ENCODE measurements at regions not wholly inside any gene's neighbourhood (a gene's known extent, or its start where the extent isn't known, plus 50 kb on each side); places are given as distances from the start of the nearest gene placed in this dataset.
"Not testable (repeated sequence)": the region's sequence is repeated elsewhere in the genome, so short reads cannot be mapped to it uniquely, and the experiment has no call there.

GRCh38 chr12:25793196-25793595 lies 165.3 kb upstream of the RASSF8 start:
- no peak for DNase-seq (ENCODE audit: low read depth)

GRCh38 chr12:25794571-25794970 lies 163.9 kb upstream of the RASSF8 start:
- DNase-seq (ENCODE audit: low read depth), result no peak

GRCh38 chr12:25796523-25797000 lies 161.9 kb upstream of the RASSF8 start:
- DNase-seq (ENCODE audit: low read depth), result peak; percentile 58

- no peak for DNase-seq (ENCODE audit: low read depth)
Observed at GRCh38 chr12:25797386-25797785, 161.1 kb upstream of the RASSF8 start.

- no peak for DNase-seq (ENCODE audit: low read depth)
Observed at GRCh38 chr12:25797949-25798348, 160.5 kb upstream of the RASSF8 start.

- DNase-seq (ENCODE audit: low read depth), result no peak
Observed at GRCh38 chr12:25800101-25800500, 158.4 kb upstream of the RASSF8 start.

- no peak for DNase-seq (ENCODE audit: low read depth)
Observed at GRCh38 chr12:25801734-25802133, 156.7 kb upstream of the RASSF8 start.

GRCh38 chr12:25802143-25802542 lies 156.3 kb upstream of the RASSF8 start:
- DNase-seq (ENCODE audit: low read depth), result no peak

GRCh38 chr12:25803029-25803664 lies 155.3 kb upstream of the RASSF8 start:
- DNase-seq (ENCODE audit: low read depth), result not testable (repeated sequence)

- DNase-seq (ENCODE audit: low read depth), result not testable (repeated sequence)
Observed at GRCh38 chr12:25804286-25804685, 154.2 kb upstream of the RASSF8 start.

GRCh38 chr12:25806271-25806670 lies 152.2 kb upstream of the RASSF8 start:
- DNase-seq (ENCODE audit: low read depth), result no peak

- no peak for DNase-seq (ENCODE audit: low read depth)
Observed at GRCh38 chr12:25808604-25809003, 149.9 kb upstream of the RASSF8 start.

- no peak for DNase-seq (ENCODE audit: low read depth)
Observed at GRCh38 chr12:25810683-25811082, 147.8 kb upstream of the RASSF8 start.

GRCh38 chr12:25811656-25812126 lies 146.8 kb upstream of the RASSF8 start:
- peak; percentile 38 for DNase-seq (ENCODE audit: low read depth)

- DNase-seq (ENCODE audit: low read depth), result no peak
Observed at GRCh38 chr12:25812295-25812694, 146.2 kb upstream of the RASSF8 start.

- DNase-seq (ENCODE audit: low read depth), result no peak
Observed at GRCh38 chr12:25813843-25814242, 144.6 kb upstream of the RASSF8 start.

- no peak for DNase-seq (ENCODE audit: low read depth)
Observed at GRCh38 chr12:25816637-25817036, 141.8 kb upstream of the RASSF8 start.

- peak; percentile 56 for DNase-seq (ENCODE audit: low read depth)
Observed at GRCh38 chr12:25817166-25817565, 141.3 kb upstream of the RASSF8 start.

GRCh38 chr12:25818596-25819390 lies 139.7 kb upstream of the RASSF8 start:
- no peak for DNase-seq (ENCODE audit: low read depth)

GRCh38 chr12:25819691-25820090 lies 138.8 kb upstream of the RASSF8 start:
- no peak for DNase-seq (ENCODE audit: low read depth)

- no peak for DNase-seq (ENCODE audit: low read depth)
Observed at GRCh38 chr12:25822281-25822680, 136.2 kb upstream of the RASSF8 start.

- DNase-seq (ENCODE audit: low read depth), result no peak
Observed at GRCh38 chr12:25824734-25825133, 133.7 kb upstream of the RASSF8 start.

- no peak for DNase-seq (ENCODE audit: low read depth)
Observed at GRCh38 chr12:25825446-25825845, 133.0 kb upstream of the RASSF8 start.

All from amniotic epithelial cell (primary cell).